Endothelial cell (in vitro differentiated cells): ENCODE measurements at regions not wholly inside any gene's neighbourhood (a gene's known extent, or its start where the extent isn't known, plus 50 kb on each side); places are given as distances from the start of the nearest gene placed in this dataset.
A peak's percentile ranks its signal among the peaks of the same experiment; 100 is the strongest.

Source experiments
- DNase-seq: peaks from one replicate; pipeline ENCODE4 v3.0.0; 2021; ENCODE audit warnings: low spot score
- H3K27ac Mint-ChIP-seq: one replicate; pipeline ENCODE4 v1.8.0; 2021; ENCODE audit warnings: mixed read lengths, inconsistent platforms; ENCODE audit not compliant: unreplicated experiment
- H3K27me3 Mint-ChIP-seq: one replicate; pipeline ENCODE4 v1.8.0; 2021; ENCODE audit warnings: mild to moderate bottlenecking, moderate library complexity, mixed read lengths, inconsistent platforms; ENCODE audit not compliant: unreplicated experiment
- H3K36me3 Mint-ChIP-seq: one replicate; pipeline ENCODE4 v1.8.0; 2021; ENCODE audit warnings: mild to moderate bottlenecking, low read depth, mixed read lengths, inconsistent platforms; ENCODE audit not compliant: unreplicated experiment
- H3K4me1 Mint-ChIP-seq: one replicate; pipeline ENCODE4 v1.8.0; 2021; ENCODE audit warnings: mild to moderate bottlenecking, mixed read lengths, inconsistent platforms; ENCODE audit not compliant: unreplicated experiment
- H3K4me3 Mint-ChIP-seq: one replicate; pipeline ENCODE4 v1.8.0; 2021; ENCODE audit warnings: mild to moderate bottlenecking, mixed read lengths, inconsistent platforms; ENCODE audit not compliant: unreplicated experiment
- H3K9me3 Mint-ChIP-seq: one replicate; pipeline ENCODE4 v1.8.0; 2021; ENCODE audit warnings: mixed read lengths, inconsistent platforms; ENCODE audit not compliant: unreplicated experiment
- CTCF ChIP-seq: fragments of 200-600 bp; sonication (generic); IDR thresholded peaks from one replicate; pipeline ENCODE4 v1.5.0; 2021; ENCODE audit warnings: antibody characterized with exemption; ENCODE audit not compliant: unreplicated experiment

- no peaks in the 10 kb centered on the region for H3K36me3 Mint-ChIP-seq
- no peak for TF ChIP-seq CTCF
- H3K4me3 Mint-ChIP-seq: no peak overlapping the region
- H3K4me1 Mint-ChIP-seq: no peaks in the 10 kb centered on the region
- no peaks in the 10 kb centered on the region for H3K27me3 Mint-ChIP-seq
- DNase-seq: no peak
- no peaks in the 10 kb centered on the region for H3K9me3 Mint-ChIP-seq
- H3K27ac Mint-ChIP-seq: no peak overlapping the region
Measured at GRCh38 chr10:754914-755313, 65.4 kb upstream of the DIP2C start.

- Mint-ChIP-seq H3K27me3 (no peaks in the 10 kb centered on the region), H3K27ac (no peak overlapping the region), H3K4me3 (no peak overlapping the region), H3K9me3 (no peaks in the 10 kb centered on the region), H3K4me1 (no peaks in the 10 kb centered on the region), H3K36me3 (no peaks in the 10 kb centered on the region)
- no peak for DNase-seq
- TF ChIP-seq CTCF: no peak
Measured at GRCh38 chr10:753530-753929, 64.1 kb upstream of the DIP2C start.

GRCh38 chr10:740936-741431 lies 51.5 kb upstream of the DIP2C start:
- no peak for TF ChIP-seq CTCF
- peak overlapping the region; percentile 75 for H3K27ac Mint-ChIP-seq
- no peaks in the 10 kb centered on the region for H3K9me3 Mint-ChIP-seq
- no peaks in the 10 kb centered on the region for H3K36me3 Mint-ChIP-seq
- H3K4me1 Mint-ChIP-seq: no peaks in the 10 kb centered on the region
- no peak overlapping the region for H3K4me3 Mint-ChIP-seq
- no peak for DNase-seq
- H3K27me3 Mint-ChIP-seq: no peaks in the 10 kb centered on the region

DNA sequence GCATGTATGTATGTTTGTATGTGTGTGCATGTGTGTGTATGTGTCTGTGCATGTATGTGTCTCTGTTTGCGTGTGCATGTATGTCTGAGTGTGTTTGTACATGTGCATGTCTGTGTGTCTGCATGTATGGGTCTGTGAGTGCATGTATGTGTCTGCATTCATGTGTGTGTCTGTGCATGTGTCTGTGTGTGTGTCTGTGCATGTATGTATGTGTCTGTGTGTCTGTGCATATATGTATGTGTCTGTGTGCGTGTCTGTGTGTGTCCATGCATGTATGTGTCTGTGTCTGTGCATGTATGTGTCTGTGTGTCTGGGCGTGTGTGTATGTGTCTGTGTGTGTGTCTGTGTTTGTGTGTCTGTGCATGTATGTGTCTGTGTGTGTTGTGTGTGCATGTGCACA lies 49.9 kb upstream of the DIP2C start:
- H3K9me3 Mint-ChIP-seq: no peaks in the 10 kb centered on the region
- no peak for TF ChIP-seq CTCF
- H3K36me3 Mint-ChIP-seq: no peaks in the 10 kb centered on the region
- no peak overlapping the region for H3K4me3 Mint-ChIP-seq
- H3K4me1 Mint-ChIP-seq: no peaks in the 10 kb centered on the region
- DNase-seq: no peak
- H3K27me3 Mint-ChIP-seq: no peaks in the 10 kb centered on the region
- H3K27ac Mint-ChIP-seq: no peak overlapping the region
